SK-N-SH (cell line): ENCODE measurements at regions not wholly inside any gene's neighbourhood (a gene's known extent, or its start where the extent isn't known, plus 50 kb on each side); places are given as distances from the start of the nearest gene placed in this dataset.
"Not testable (repeated sequence)": the region's sequence is repeated elsewhere in the genome, so short reads cannot be mapped to it uniquely, and the experiment has no call there.

Experiments
- CTCF ChIA-PET: fragments of 300-600, 350-600 bp; formaldehyde crosslinking; extraction: SDS; loops from one replicate; lab custom pipeline; 2021; lab: Yijun Ruan, JAX
- POLR2A ChIA-PET: fragments of 350-600 bp; sonication (Branson Sonifier 250); formaldehyde crosslinking; extraction: SDS; loops from one replicate; lab custom pipeline; 2020; ENCODE audit warnings: antibody characterized with exemption, inconsistent platforms; lab: Yijun Ruan, JAX
- DNase-seq: peaks from one replicate; pipeline ENCODE4 v3.0.0; 2012
- H2AFZ ChIP-seq: fragments of 200-600 bp; sonication (generic); 2 replicates; pipeline ENCODE4 v1.8.1; 2016; ENCODE audit warnings: antibody characterized with exemption, mild to moderate bottlenecking, low read depth
- H3F3A ChIP-seq: fragments of 200-600 bp; sonication (generic); replicated peaks from 2 replicates; pipeline ENCODE3; 2016; ENCODE audit warnings: antibody characterized with exemption, mild to moderate bottlenecking; ENCODE audit not compliant: insufficient read depth
- H3K27ac ChIP-seq, 2 experiments: fragments of 200-500 bp in 1 of 2; fragments of 200-600 bp in 1 of 2; sonication (Bioruptor generic) in 1 of 2; sonication (generic), shearing (Covaris generic) in 1 of 2; 2 replicates each; pipeline versions ENCODE4 v1.5.1 to v1.6.1; 2014 to 2016; ENCODE audit warnings: low read depth in 2 of 2, inconsistent platforms in 1 of 2, low read length in 1 of 2, mild to moderate bottlenecking in 1 of 2, mixed read lengths in 1 of 2
- H3K27me3 ChIP-seq: fragments of 200-600 bp; sonication (generic), shearing (Covaris generic); 2 replicates; pipeline ENCODE4 v1.6.1; 2016; ENCODE audit warnings: mixed run types; ENCODE audit not compliant: insufficient read depth
- H3K36me3 ChIP-seq, 2 experiments: fragments of 200-500 bp in 1 of 2; fragments of 200-600 bp in 1 of 2; sonication (Bioruptor generic) in 1 of 2; sonication (generic) in 1 of 2; replicated peaks in 1 of 2; 2 replicates each; pipeline versions ENCODE3 to v1.5.1; 2014 to 2016; ENCODE audit warnings: low read length in 1 of 2, mild to moderate bottlenecking in 1 of 2; ENCODE audit not compliant: insufficient read depth in 2 of 2, control insufficient read depth in 1 of 2
- H3K4me1 ChIP-seq, 2 experiments: fragments of 200-500 bp in 1 of 2; fragments of 200-600 bp in 1 of 2; sonication (Bioruptor generic) in 1 of 2; sonication (generic), shearing (Covaris generic) in 1 of 2; 2 replicates each; pipeline versions ENCODE4 v1.5.1 to v1.6.1; 2014 to 2016; ENCODE audit warnings: low read depth in 1 of 2, low read length in 1 of 2, mixed run types in 1 of 2; ENCODE audit not compliant: insufficient read depth in 2 of 2, control insufficient read depth in 1 of 2
- H3K4me2 ChIP-seq: fragments of 200-600 bp; sonication (generic), shearing (Covaris generic); 2 replicates; pipeline ENCODE4 v1.6.1; 2017; ENCODE audit warnings: mixed run types
- H3K4me3 ChIP-seq, 2 experiments: fragments of 200-500 bp in 1 of 2; fragments of 200-600 bp in 1 of 2; sonication (Bioruptor generic) in 1 of 2; sonication (generic), shearing (Covaris generic) in 1 of 2; 2 replicates each; pipeline versions ENCODE4 v1.5.1 to v1.8.1; 2014 to 2016; ENCODE audit warnings: low read depth in 2 of 2, inconsistent platforms in 1 of 2, low read length in 1 of 2, mild to moderate bottlenecking in 1 of 2, mixed read lengths in 1 of 2, moderate library complexity in 1 of 2
- H3K79me2 ChIP-seq: fragments of 200-600 bp; sonication (generic); 2 replicates; pipeline ENCODE4 v1.8.1; 2017; ENCODE audit warnings: mild to moderate bottlenecking; ENCODE audit not compliant: insufficient read depth
- H3K9ac ChIP-seq: fragments of 200-600 bp; sonication (generic); 2 replicates; pipeline ENCODE4 v1.6.1; 2017; ENCODE audit warnings: mixed run types
- H3K9me2 ChIP-seq: fragments of 200-600 bp; sonication (generic); 2 replicates; pipeline ENCODE4 v1.6.1; 2017; ENCODE audit warnings: mixed run types
- H3K9me3 ChIP-seq: fragments of 200-600 bp; sonication (generic); 2 replicates; pipeline ENCODE4 v1.6.1; 2017; ENCODE audit warnings: mixed run types, mild to moderate bottlenecking, moderate library complexity
- H4K20me1 ChIP-seq: fragments of 200-600 bp; sonication (generic); 2 replicates; pipeline ENCODE4 v1.6.1; 2017; ENCODE audit warnings: mild to moderate bottlenecking, mixed run types; ENCODE audit not compliant: insufficient read depth
- CTCF ChIP-seq: fragments of 200-600 bp; sonication (generic); IDR thresholded peaks from 2 replicates; pipeline ENCODE4 v1.6.1; 2017; ENCODE audit warnings: antibody characterized with exemption, mild to moderate bottlenecking, moderate library complexity
- ELF1 ChIP-seq: IDR thresholded peaks from 2 replicates; pipeline ENCODE4 v1.4.0; 2012
- EP300 ChIP-seq, 2 experiments: IDR thresholded peaks; 2 replicates each; pipeline versions ENCODE4 v1.4.0 to v1.6.1; 2012; ENCODE audit warnings: borderline replicate concordance in 1 of 2, low read depth in 1 of 2, low read length in 1 of 2
- FOSL2 ChIP-seq: IDR thresholded peaks from 2 replicates; pipeline ENCODE4 v1.4.0; 2012; ENCODE audit warnings: low read depth, mild to moderate bottlenecking, moderate library complexity, borderline replicate concordance
- FOXJ3 ChIP-seq: sonication (generic); formaldehyde crosslinking; IDR thresholded peaks from 2 replicates; pipeline ENCODE4 v1.5.1; 2020; ENCODE audit warnings: mild to moderate bottlenecking, missing genetic modification reagents
- GATA2 ChIP-seq: sonication (generic); formaldehyde crosslinking; IDR thresholded peaks from 2 replicates; pipeline ENCODE4 v1.5.0; 2020; ENCODE audit warnings: mild to moderate bottlenecking, missing genetic modification reagents
- IRF3 ChIP-seq: fragments of 150-350 bp; IDR thresholded peaks from 2 replicates; pipeline ENCODE4 v1.6.1; 2016; ENCODE audit warnings: mild to moderate bottlenecking, low read depth, low read length
- MEF2A ChIP-seq: IDR thresholded peaks from 2 replicates; pipeline ENCODE4 v1.4.0; 2012; ENCODE audit warnings: low read depth, borderline replicate concordance
- RCOR1 ChIP-seq: fragments of 150-350 bp; IDR thresholded peaks from 2 replicates; pipeline ENCODE4 v1.6.1; 2017; ENCODE audit warnings: antibody characterized with exemption, low read length
- TEAD4 ChIP-seq: IDR thresholded peaks from 2 replicates; pipeline ENCODE4 v1.4.0; 2012; ENCODE audit warnings: mild to moderate bottlenecking, borderline replicate concordance; ENCODE audit not compliant: insufficient read depth
- WGBS: methylation state at CpG from one replicate; pipeline ENCODE4 v1.1.6; 2017; ENCODE audit warnings: low lambda C conversion rate; 5-methylcytosine and 5-hydroxymethylcytosine counted together
- TF ChIP-seq, protein P1 (sequence below): fragments of 150-350 bp; IDR thresholded peaks from 2 replicates; pipeline ENCODE4 v1.6.1; 2017; ENCODE audit warnings: antibody characterized with exemption, low read length, low read depth, borderline replicate concordance
- TF ChIP-seq, protein P2 (sequence below): IDR thresholded peaks from 2 replicates; pipeline ENCODE4 v1.4.0; 2012; ENCODE audit warnings: low read depth

DNA sequence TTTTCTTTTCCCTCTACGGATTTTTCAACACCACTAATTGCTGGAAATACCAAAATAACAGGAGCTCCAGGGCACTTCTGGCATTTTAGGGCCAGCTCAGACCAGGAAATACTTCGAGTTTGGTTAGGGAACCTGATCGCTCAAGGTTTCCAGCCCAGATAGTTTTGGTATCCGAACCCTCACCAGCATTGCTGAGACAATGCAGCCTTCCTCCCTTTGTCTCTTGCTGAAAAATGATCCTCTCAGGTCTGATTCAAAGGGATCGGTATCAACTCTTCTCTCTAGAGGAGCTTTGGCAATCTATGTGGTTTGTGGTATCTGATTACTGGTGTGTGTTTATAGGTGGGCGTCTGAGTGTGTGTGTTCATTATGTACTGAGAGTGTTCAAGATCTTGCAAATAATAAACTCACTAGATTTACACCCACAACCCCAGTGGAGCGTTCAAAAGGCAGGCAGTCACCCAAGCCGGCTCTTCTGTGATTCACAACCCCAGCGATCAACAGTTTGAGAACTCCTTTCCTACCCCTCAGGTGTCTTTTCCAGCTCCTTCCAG, 122.8 kb upstream of the EGFLAM start:
- H3K79me2 ChIP-seq: no peaks in the 10 kb centered on the region
- no peak for DNase-seq
- ChIA-PET CTCF (interaction anchor here (0.7 to 1.3 kb wide), 2 partner anchors 51 to 977 kb away, joined by 3 read pairs; no protein-coding TSS in a partner anchor), POLR2A (no interaction called here)
- no peak overlapping the region for H3K4me3 ChIP-seq
- peaks cover 59% of the 10 kb centered on the region; the same call in 1 of the 2 replicates for H3K27me3 ChIP-seq
- no peaks in the 10 kb centered on the region for H3F3A ChIP-seq
- H3K9ac ChIP-seq: no peak overlapping the region
- no peaks in the 10 kb centered on the region for H3K36me3 ChIP-seq
- H3K27ac ChIP-seq: no peak overlapping the region
- H3K4me2 ChIP-seq: no peak overlapping the region
- H4K20me1 ChIP-seq: no peaks in the 10 kb centered on the region
- H3K9me2 ChIP-seq: no peaks in the 10 kb centered on the region
- TF ChIP-seq GATA2 (CRISPR knock-in tag): no peak
- no peak for TF ChIP-seq CTCF
- TF ChIP-seq, protein P1, sequence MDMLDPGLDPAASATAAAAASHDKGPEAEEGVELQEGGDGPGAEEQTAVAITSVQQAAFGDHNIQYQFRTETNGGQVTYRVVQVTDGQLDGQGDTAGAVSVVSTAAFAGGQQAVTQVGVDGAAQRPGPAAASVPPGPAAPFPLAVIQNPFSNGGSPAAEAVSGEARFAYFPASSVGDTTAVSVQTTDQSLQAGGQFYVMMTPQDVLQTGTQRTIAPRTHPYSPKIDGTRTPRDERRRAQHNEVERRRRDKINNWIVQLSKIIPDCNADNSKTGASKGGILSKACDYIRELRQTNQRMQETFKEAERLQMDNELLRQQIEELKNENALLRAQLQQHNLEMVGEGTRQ: no peak
- no peak for TF ChIP-seq ELF1
- TF ChIP-seq FOXJ3: no peak
- no peak for TF ChIP-seq EP300 (IDR thresholded peaks at IDR 0.05; ENCODE audit: borderline replicate concordance in 1 of 2, low read depth in 1 of 2, low read length in 1 of 2)
- TF ChIP-seq FOSL2: no peak
- TF ChIP-seq TEAD4: no peak
- TF ChIP-seq, protein P2, sequence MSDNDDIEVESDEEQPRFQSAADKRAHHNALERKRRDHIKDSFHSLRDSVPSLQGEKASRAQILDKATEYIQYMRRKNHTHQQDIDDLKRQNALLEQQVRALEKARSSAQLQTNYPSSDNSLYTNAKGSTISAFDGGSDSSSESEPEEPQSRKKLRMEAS: no peak
- TF ChIP-seq RCOR1: no peak
- no peak for TF ChIP-seq MEF2A
- TF ChIP-seq, all 33 proteins: peak for 0
- no peaks in the 10 kb centered on the region for H3K9me3 ChIP-seq
- WGBS: 13% methylated on average over 9 of the region's 9 CpGs
- no peaks in the 10 kb centered on the region for H3K4me1 ChIP-seq
- H2AFZ ChIP-seq: no peak overlapping the region

- Histone ChIP-seq H3K4me3 (no peak overlapping the region), H3K36me3 (no peaks in the 10 kb centered on the region), H3K9me2 (no peaks in the 10 kb centered on the region), H3K4me1 (no peaks in the 10 kb centered on the region), H3K9ac (no peak overlapping the region), H3K27ac (no peak overlapping the region), H3K4me2 (no peak overlapping the region), H2AFZ (no peak overlapping the region), H3K9me3 (no peaks in the 10 kb centered on the region), H4K20me1 (no peaks in the 10 kb centered on the region), H3K79me2 (no peaks in the 10 kb centered on the region), H3K27me3 (peaks cover 65% of the 10 kb centered on the region; the same call in 1 of the 2 replicates), H3F3A (no peaks in the 10 kb centered on the region)
- no peak for DNase-seq
- 28% methylated on average over 19 of the region's 19 CpGs for WGBS
- ChIA-PET POLR2A (no interaction called here), CTCF (interaction anchor here (1.3 kb wide), 1 partner anchor 50 kb away, joined by 3 read pairs; no protein-coding TSS in a partner anchor)
- no peak for TF ChIP-seq IRF3
These were observed 123.5 kb upstream of the EGFLAM start for GRCh38 chr5:38134810-38135209.

- H2AFZ ChIP-seq, H3K79me2 ChIP-seq, H4K20me1 ChIP-seq, CTCF ChIA-PET, H3K4me2 ChIP-seq, H3K9me2 ChIP-seq, DNase-seq, H3F3A ChIP-seq, H3K4me1 ChIP-seq, POLR2A ChIA-PET, H3K27ac ChIP-seq, H3K9me3 ChIP-seq, H3K9ac ChIP-seq, H3K36me3 ChIP-seq, H3K4me3 ChIP-seq: not testable (repeated sequence)
- H3K27me3 ChIP-seq: peaks cover 65% of the 10 kb centered on the region; the same call in 1 of the 2 replicates
- WGBS: 63% methylated on average over 1 of the region's 1 CpG
These were observed 124.1 kb upstream of the EGFLAM start for GRCh38 chr5:38134294-38134693.
